Caco-2 (cell line): ENCODE measurements at regions not wholly inside any gene's neighbourhood (a gene's known extent, or its start where the extent isn't known, plus 50 kb on each side); places are given as distances from the start of the nearest gene placed in this dataset.

ENCODE experiments used
- BruUV-seq: library from RNA; stranded (reverse); fragments of 400-500 nt; replicated peaks from 2 replicates; lab custom pipeline; 2021; lab: Mats Ljungman, UMichigan
- CTCF ChIA-PET: fragments of 300-600 bp; sonication (Branson Sonifier 250); formaldehyde crosslinking; loops from one replicate; lab custom pipeline; 2022; ENCODE audit warnings: antibody characterized with exemption; lab: Charles Lee
- POLR2A ChIA-PET: fragments of 300-600 bp; sonication (Branson Sonifier 250); formaldehyde crosslinking; loops from one replicate; lab custom pipeline; 2022; ENCODE audit warnings: antibody characterized with exemption; lab: Charles Lee
- DNase-seq, 2 experiments: peaks; one replicate each; pipeline versions ENCODE4 v3.0.0 to v3.0.0-alpha.2; 2020 to 2022
- H3K27me3 ChIP-seq: replicated peaks from 2 replicates; pipeline ENCODE4 v1.6.0; 2011; ENCODE audit warnings: low read length; ENCODE audit not compliant: control insufficient read depth, insufficient read depth
- H3K36me3 ChIP-seq: 2 replicates; pipeline ENCODE4 v1.5.1; 2011; ENCODE audit warnings: low read length; ENCODE audit not compliant: control insufficient read depth, insufficient read depth
- H3K4me1 ChIP-seq: fragments of 250-450 bp; sonication (Bioruptor Pico); 2 replicates; pipeline ENCODE4 v1.5.1; 2020; ENCODE audit warnings: mild to moderate bottlenecking
- H3K4me3 ChIP-seq: 2 replicates; pipeline ENCODE4 v1.5.1; 2011; ENCODE audit warnings: low read depth, mild to moderate bottlenecking, control low read depth, low read length
- H3K9me3 ChIP-seq: fragments of 250-450 bp; sonication (Bioruptor Pico); 2 replicates; pipeline ENCODE4 v1.5.1; 2020; ENCODE audit warnings: mild to moderate bottlenecking, moderate library complexity
- H3K27ac Mint-ChIP-seq: one replicate; pipeline ENCODE4 v1.8.0; 2022; ENCODE audit warnings: mixed read lengths; ENCODE audit not compliant: unreplicated experiment
- H3K27me3 Mint-ChIP-seq: one replicate; pipeline ENCODE4 v1.8.0; 2022; ENCODE audit warnings: mixed read lengths; ENCODE audit not compliant: insufficient read depth, unreplicated experiment
- H3K36me3 Mint-ChIP-seq: one replicate; pipeline ENCODE4 v1.8.0; 2022; ENCODE audit warnings: mild to moderate bottlenecking, mixed read lengths; ENCODE audit not compliant: insufficient read depth, unreplicated experiment
- H3K4me1 Mint-ChIP-seq: one replicate; pipeline ENCODE4 v1.8.0; 2022; ENCODE audit warnings: low read depth, mixed read lengths; ENCODE audit not compliant: unreplicated experiment
- H3K4me3 Mint-ChIP-seq: one replicate; pipeline ENCODE4 v1.8.0; 2022; ENCODE audit warnings: mild to moderate bottlenecking, moderate library complexity, mixed read lengths; ENCODE audit not compliant: unreplicated experiment
- H3K9me3 Mint-ChIP-seq: one replicate; pipeline ENCODE4 v1.8.0; 2022; ENCODE audit warnings: mixed read lengths; ENCODE audit not compliant: unreplicated experiment
- intact Hi-C: fragments of 100-400 bp; cut with micrococcal nuclease; formaldehyde crosslinking; loops from one replicate; pipeline ENCODE4 v1.10.0; 2022; ENCODE audit not compliant: unreplicated experiment
- TF ChIP-seq, protein P1 (sequence below), 2 experiments: fragments of 200-600 bp in 1 of 2; IDR thresholded peaks; 1 replicate in 1 of 2; 2 replicates in 1 of 2; pipeline versions ENCODE4 v1.5.1 to v1.8.0; 2011 to 2022; ENCODE audit warnings: antibody characterized with exemption in 1 of 2, control low read depth in 1 of 2, inconsistent platforms in 1 of 2, low read depth in 1 of 2, low read length in 1 of 2, mild to moderate bottlenecking in 1 of 2, moderate library complexity in 1 of 2; ENCODE audit not compliant: insufficient read depth in 1 of 2, severe bottlenecking in 1 of 2, unreplicated experiment in 1 of 2

DNA sequence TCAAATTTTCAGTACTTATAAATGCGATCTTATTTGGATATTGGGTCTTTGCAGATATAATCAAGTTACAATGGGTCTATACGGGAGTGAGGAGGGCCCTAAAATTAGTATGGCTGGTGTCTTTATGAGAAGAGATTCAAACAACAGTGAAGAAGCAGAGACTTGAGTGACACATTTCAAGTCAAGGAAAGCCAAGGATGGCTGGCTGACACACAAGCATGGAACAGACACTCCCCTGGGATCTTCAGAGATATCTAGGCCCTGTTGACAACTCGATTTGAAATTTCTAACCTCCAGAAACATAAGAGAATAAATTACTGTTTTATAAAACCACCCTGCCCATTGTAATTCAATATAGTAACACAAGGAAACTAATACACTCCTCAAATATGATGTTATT lies 1886.0 kb upstream of the PCDH7 start:
- Mint-ChIP-seq H3K27ac (no peak overlapping the region), H3K4me1 (no peaks in the 10 kb centered on the region), H3K36me3 (no peaks in the 10 kb centered on the region), H3K27me3 (no peaks in the 10 kb centered on the region), H3K4me3 (no peak overlapping the region), H3K9me3 (no peaks in the 10 kb centered on the region)
- no peaks in the 10 kb centered on the region for H3K27me3 ChIP-seq
- CTCF ChIA-PET, result no interaction called here
- no peaks in the 10 kb centered on the region for H3K9me3 ChIP-seq
- TF ChIP-seq, protein P1, sequence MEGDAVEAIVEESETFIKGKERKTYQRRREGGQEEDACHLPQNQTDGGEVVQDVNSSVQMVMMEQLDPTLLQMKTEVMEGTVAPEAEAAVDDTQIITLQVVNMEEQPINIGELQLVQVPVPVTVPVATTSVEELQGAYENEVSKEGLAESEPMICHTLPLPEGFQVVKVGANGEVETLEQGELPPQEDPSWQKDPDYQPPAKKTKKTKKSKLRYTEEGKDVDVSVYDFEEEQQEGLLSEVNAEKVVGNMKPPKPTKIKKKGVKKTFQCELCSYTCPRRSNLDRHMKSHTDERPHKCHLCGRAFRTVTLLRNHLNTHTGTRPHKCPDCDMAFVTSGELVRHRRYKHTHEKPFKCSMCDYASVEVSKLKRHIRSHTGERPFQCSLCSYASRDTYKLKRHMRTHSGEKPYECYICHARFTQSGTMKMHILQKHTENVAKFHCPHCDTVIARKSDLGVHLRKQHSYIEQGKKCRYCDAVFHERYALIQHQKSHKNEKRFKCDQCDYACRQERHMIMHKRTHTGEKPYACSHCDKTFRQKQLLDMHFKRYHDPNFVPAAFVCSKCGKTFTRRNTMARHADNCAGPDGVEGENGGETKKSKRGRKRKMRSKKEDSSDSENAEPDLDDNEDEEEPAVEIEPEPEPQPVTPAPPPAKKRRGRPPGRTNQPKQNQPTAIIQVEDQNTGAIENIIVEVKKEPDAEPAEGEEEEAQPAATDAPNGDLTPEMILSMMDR (IDR thresholded peaks at IDR 0.05; ENCODE audit: insufficient read depth in 1 of 2, low read depth in 1 of 2, low read length in 1 of 2, severe bottlenecking in 1 of 2, unreplicated experiment in 1 of 2), result no peak
- no peaks in the 10 kb centered on the region for H3K36me3 ChIP-seq
- intact Hi-C loops, result no loop called here
- no peak overlapping the region for H3K4me3 ChIP-seq
- DNase-seq, result no peak
- H3K4me1 ChIP-seq, result no peaks in the 10 kb centered on the region
- no TSS peak for BruUV-seq
- POLR2A ChIA-PET, result no interaction called here

DNA sequence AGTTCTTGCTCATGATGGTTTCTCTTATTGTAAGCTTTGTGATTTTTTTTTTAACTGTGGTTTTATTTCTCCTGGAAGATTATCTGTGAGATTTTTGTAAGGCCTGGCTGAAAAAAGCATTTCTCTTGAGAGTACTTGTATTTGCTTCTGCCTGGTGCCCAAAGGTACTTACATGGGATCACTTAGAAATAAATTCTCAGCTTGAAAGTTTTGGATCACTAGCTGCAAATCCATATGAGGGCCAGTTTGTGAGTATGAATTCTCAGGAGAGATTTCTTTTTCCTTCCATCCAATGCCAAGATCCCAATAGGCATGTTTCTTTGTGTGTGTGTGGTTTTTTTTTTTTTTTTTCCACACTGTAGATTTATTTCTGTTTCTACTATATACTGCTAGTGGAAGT lies 1884.7 kb upstream of the PCDH7 start:
- Mint-ChIP-seq H3K4me1 (no peaks in the 10 kb centered on the region), H3K27me3 (no peaks in the 10 kb centered on the region), H3K36me3 (no peaks in the 10 kb centered on the region), H3K9me3 (no peaks in the 10 kb centered on the region), H3K4me3 (no peak overlapping the region), H3K27ac (no peak overlapping the region)
- Histone ChIP-seq H3K27me3 (no peaks in the 10 kb centered on the region), H3K36me3 (no peaks in the 10 kb centered on the region), H3K4me3 (no peak overlapping the region), H3K4me1 (no peaks in the 10 kb centered on the region), H3K9me3 (no peaks in the 10 kb centered on the region)
- intact Hi-C loops, result no loop called here
- DNase-seq, result no peak
- TF ChIP-seq, protein P1 (IDR thresholded peaks at IDR 0.05; ENCODE audit: insufficient read depth in 1 of 2, low read depth in 1 of 2, low read length in 1 of 2, severe bottlenecking in 1 of 2, unreplicated experiment in 1 of 2), result no peak
- ChIA-PET CTCF (interaction anchor here (0.7 kb wide), 1 partner anchor 11 kb away, joined by 5 read pairs; no protein-coding TSS in a partner anchor), POLR2A (no interaction called here)
- no TSS peak for BruUV-seq

DNA sequence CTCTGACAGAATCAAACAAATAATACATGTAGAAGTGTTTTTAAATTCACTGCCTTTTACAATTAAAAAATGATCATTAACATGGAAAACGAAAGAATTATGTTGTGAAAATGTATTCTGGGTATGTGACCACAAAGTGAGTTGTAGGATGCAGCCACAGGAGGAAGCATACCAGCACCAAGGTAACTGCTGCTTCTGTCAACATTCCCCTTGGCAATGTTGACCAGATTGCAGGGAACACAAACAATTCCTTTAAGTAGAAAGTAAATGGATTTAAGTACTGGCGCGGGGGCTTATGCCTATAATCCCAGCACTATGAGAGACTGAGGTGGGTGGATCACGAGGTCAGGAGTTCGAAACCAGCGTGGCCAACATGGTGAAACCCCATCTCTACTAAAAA lies 1877.9 kb upstream of the PCDH7 start:
- Histone ChIP-seq H3K4me3 (no peak overlapping the region), H3K27me3 (no peaks in the 10 kb centered on the region), H3K9me3 (no peaks in the 10 kb centered on the region), H3K4me1 (no peaks in the 10 kb centered on the region), H3K36me3 (no peaks in the 10 kb centered on the region)
- Mint-ChIP-seq H3K36me3 (no peaks in the 10 kb centered on the region), H3K4me3 (no peak overlapping the region), H3K9me3 (peaks cover 14% of the 10 kb centered on the region), H3K27me3 (no peaks in the 10 kb centered on the region), H3K4me1 (no peaks in the 10 kb centered on the region), H3K27ac (no peak overlapping the region)
- no TSS peak for BruUV-seq
- intact Hi-C loops, result no loop called here
- POLR2A ChIA-PET, result no interaction called here
- TF ChIP-seq, protein P1 (IDR thresholded peaks at IDR 0.05; ENCODE audit: insufficient read depth in 1 of 2, low read depth in 1 of 2, low read length in 1 of 2, severe bottlenecking in 1 of 2, unreplicated experiment in 1 of 2), result no peak
- CTCF ChIA-PET, result no interaction called here
- DNase-seq, result no peak
